Suprapubic skin (tissue), 3 donors: ENCODE measurements at regions not wholly inside any gene's neighbourhood (a gene's known extent, or its start where the extent isn't known, plus 50 kb on each side); places are given as distances from the start of the nearest gene placed in this dataset.

ENCODE experiments used
- POLR2A ChIP-seq, 2 donors: fragments of 450-650 bp; IDR thresholded peaks; one replicate each; pipeline ENCODE4 v1.6.1; 2017; ENCODE audit warnings: antibody characterized with exemption in 2 of 2, mild to moderate bottlenecking in 2 of 2, moderate library complexity in 2 of 2
- TF ChIP-seq, protein P1 (sequence below), 2 donors: fragments of 200-600 bp in 1 of 2; fragments of 450-650 bp in 1 of 2; sonication (generic) in 1 of 2; IDR thresholded peaks; one replicate each; pipeline ENCODE4 v1.5.1; 2016 to 2019; ENCODE audit warnings: antibody characterized with exemption in 2 of 2, mild to moderate bottlenecking in 1 of 2, moderate library complexity in 1 of 2

DNA sequence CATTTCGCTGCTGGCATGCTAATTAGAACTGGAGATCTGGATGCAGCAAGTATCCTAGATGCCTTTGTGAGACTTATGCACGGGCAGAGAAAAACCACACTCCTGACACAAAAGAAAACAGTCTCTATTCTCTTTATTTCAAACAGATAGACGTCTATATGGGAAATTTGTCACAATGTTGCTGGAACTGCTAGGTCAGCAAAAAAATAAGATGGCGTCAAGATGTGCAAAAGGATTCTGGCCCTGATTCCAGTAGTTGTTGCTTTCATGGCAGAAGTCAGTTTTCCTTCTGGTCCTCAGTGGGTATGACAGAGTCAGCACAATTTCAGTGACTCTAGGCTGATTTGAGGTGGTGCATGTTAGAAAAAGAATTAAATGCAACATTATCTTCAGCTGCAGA is 1068.0 kb downstream of the SLITRK5 start:
- TF ChIP-seq, protein P1, sequence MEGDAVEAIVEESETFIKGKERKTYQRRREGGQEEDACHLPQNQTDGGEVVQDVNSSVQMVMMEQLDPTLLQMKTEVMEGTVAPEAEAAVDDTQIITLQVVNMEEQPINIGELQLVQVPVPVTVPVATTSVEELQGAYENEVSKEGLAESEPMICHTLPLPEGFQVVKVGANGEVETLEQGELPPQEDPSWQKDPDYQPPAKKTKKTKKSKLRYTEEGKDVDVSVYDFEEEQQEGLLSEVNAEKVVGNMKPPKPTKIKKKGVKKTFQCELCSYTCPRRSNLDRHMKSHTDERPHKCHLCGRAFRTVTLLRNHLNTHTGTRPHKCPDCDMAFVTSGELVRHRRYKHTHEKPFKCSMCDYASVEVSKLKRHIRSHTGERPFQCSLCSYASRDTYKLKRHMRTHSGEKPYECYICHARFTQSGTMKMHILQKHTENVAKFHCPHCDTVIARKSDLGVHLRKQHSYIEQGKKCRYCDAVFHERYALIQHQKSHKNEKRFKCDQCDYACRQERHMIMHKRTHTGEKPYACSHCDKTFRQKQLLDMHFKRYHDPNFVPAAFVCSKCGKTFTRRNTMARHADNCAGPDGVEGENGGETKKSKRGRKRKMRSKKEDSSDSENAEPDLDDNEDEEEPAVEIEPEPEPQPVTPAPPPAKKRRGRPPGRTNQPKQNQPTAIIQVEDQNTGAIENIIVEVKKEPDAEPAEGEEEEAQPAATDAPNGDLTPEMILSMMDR (IDR thresholded peaks at IDR 0.05) = no peak
- no peak for TF ChIP-seq POLR2A (IDR thresholded peaks at IDR 0.05)
